AG09309 (cell line): ENCODE measurements at regions not wholly inside any gene's neighbourhood (a gene's known extent, or its start where the extent isn't known, plus 50 kb on each side); places are given as distances from the start of the nearest gene placed in this dataset.
"Not testable (repeated sequence)": the region's sequence is repeated elsewhere in the genome, so short reads cannot be mapped to it uniquely, and the experiment has no call there.

ENCODE experiments used
- DNase-seq: peaks from one replicate; pipeline ENCODE4 v3.0.0-alpha.2; 2010; ENCODE audit warnings: low read depth
- H3K4me3 ChIP-seq: 2 replicates; pipeline ENCODE4 v1.5.1; 2011; ENCODE audit warnings: mild to moderate bottlenecking, low read depth, low read length, moderate library complexity; ENCODE audit not compliant: control insufficient read depth
- TF ChIP-seq, protein P1 (sequence below): IDR thresholded peaks from 2 replicates; pipeline ENCODE4 v1.5.1; 2011; ENCODE audit warnings: mild to moderate bottlenecking, low read depth, low read length, inconsistent platforms; ENCODE audit not compliant: insufficient read depth, control insufficient read depth; ENCODE audit errors: missing control alignments

DNA sequence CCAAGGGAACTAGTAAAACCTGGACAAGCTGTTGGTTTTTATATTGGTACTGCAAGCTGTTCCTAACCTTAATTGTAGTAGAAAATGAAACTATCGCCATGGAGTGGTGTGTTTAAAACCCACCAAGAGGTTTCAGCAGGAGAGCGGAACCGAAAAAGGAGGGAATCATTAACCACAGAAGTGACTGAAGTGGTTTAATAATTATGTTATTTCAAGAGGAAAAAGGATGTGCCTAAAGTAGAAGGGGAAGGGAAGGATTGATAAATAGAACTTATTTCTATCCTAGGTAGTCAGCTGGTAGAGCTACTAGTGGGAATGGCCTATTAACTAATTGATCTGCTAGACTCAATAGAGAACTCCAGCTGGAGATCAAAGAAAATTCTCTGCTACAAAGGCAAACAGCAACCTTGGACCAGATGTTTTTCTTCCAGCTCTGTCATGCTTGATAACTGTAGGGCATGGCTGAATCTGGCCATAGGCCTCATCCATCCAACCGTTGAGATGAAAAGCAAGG, 91.8 kb downstream of the BAMBI start:
- DNase-seq, result no peak
- TF ChIP-seq, protein P1, sequence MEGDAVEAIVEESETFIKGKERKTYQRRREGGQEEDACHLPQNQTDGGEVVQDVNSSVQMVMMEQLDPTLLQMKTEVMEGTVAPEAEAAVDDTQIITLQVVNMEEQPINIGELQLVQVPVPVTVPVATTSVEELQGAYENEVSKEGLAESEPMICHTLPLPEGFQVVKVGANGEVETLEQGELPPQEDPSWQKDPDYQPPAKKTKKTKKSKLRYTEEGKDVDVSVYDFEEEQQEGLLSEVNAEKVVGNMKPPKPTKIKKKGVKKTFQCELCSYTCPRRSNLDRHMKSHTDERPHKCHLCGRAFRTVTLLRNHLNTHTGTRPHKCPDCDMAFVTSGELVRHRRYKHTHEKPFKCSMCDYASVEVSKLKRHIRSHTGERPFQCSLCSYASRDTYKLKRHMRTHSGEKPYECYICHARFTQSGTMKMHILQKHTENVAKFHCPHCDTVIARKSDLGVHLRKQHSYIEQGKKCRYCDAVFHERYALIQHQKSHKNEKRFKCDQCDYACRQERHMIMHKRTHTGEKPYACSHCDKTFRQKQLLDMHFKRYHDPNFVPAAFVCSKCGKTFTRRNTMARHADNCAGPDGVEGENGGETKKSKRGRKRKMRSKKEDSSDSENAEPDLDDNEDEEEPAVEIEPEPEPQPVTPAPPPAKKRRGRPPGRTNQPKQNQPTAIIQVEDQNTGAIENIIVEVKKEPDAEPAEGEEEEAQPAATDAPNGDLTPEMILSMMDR, result no peak
- H3K4me3 ChIP-seq, result no peak overlapping the region

- not testable (repeated sequence) for H3K4me3 ChIP-seq, DNase-seq
These were observed 94.3 kb downstream of the BAMBI start for GRCh38 chr10:28771580-28772090.

DNA sequence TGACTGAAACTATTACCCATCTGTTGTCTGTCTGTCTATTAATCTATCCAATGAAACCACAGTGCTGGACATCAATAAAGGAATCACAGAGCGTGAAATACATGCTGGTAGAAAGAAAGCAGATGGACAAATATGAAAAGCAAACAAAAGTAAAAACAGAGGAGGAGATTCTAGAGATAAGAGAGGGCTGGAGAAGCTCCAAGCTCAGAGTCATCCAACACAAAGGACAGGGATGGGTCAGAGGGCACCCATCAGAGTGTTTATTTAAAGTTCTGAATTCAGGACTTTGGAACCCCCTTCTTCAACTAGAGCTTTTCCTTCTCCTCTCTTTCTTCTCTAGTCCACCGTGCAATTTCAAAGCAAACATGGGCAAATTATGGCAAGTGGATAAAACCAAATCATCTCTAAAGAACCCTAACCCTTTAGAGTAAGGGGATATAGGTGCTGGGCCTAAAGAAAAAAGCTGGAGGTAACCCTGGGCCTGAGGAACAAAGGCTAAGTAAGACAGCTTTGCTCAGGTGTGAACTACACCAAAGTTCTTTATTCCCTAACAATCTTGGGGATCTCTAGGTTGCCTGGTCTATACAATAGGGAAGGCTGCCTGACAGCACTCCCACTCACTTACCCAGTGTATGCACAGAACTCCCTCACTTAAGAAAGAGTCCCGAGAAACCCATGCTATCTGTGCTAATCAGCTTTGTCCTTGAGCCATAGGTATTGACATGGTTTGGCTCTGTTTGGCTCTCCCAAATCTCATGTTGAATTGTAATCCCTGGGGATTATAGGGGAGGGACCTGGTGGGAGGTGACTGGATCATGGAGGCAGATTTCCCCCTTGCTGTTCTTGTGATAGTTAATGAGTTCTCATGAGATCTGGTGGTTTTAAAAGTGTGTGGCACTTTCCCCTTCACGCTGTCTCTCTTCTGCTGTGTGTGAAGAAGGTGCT, 97.0 kb downstream of the BAMBI start:
- DNase-seq, result no peak
- TF ChIP-seq, protein P1, result no peak
- no peak overlapping the region for H3K4me3 ChIP-seq

GRCh38 chr10:28775773-28776172, 98.5 kb downstream of the BAMBI start:
- TF ChIP-seq, protein P1, result no peak
- DNase-seq, result no peak
- no peak overlapping the region for H3K4me3 ChIP-seq

DNA sequence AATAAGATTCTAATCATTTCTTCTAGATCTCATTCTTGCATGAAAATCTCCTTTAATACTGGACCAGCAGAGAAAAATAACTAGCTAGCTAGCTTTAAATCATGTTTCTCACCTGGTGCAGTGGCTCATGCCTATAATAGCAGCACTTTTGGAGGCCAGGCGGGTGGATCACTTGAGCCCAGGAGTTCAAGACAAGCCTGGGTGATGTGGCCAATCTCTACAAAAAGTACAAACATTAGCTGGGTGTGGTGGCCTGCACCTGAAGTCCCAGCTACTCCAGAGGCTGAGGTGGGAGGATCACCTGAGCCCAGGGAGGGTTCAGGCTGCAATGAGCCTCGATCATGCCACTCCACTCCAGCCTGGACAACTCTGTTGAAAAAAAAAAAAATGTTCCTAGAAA, 99.2 kb downstream of the BAMBI start:
- H3K4me3 ChIP-seq, result no peak overlapping the region
- no peak for DNase-seq
- TF ChIP-seq, protein P1, result no peak

DNA sequence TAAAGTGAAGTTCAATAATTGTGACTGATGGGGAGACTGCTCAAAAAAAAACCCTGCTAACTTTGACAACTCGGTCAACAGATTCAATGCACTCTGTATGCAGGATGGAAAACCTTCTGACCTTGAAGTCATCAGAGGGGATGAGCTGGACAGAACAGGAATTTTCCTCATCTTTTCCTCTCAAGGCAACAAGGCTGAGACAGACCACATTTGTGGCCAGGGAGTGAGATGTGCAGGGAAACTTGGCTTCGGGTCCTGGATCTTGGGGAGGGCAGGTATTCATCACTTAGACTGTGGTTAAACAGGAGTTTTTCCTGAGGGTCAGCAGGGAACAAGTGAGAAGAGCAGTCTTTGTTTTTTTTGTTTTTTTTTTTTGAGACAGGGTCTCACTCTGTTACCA, 100.6 kb downstream of the BAMBI start:
- no peak overlapping the region for H3K4me3 ChIP-seq
- TF ChIP-seq, protein P1, result no peak

GRCh38 chr10:28778524-28778923, 101.2 kb downstream of the BAMBI start:
- no peak for DNase-seq
- TF ChIP-seq, protein P1, result no peak
- no peak overlapping the region for H3K4me3 ChIP-seq

More for the DNA sequence above, 100.6 kb downstream of the BAMBI start:
- no peak for DNase-seq
